GM04503 (cell line): ENCODE measurements at regions not wholly inside any gene's neighbourhood (a gene's known extent, or its start where the extent isn't known, plus 50 kb on each side); places are given as distances from the start of the nearest gene placed in this dataset.

Source experiments
- DNase-seq: peaks from one replicate; pipeline ENCODE4 v3.0.0-alpha.2; 2012; ENCODE audit warnings: low read depth

GRCh38 chr11:56932572-56933220, 56.0 kb upstream of the OR5AK2 start:
- peak; percentile 13 for DNase-seq

- no peak for DNase-seq
Measured at GRCh38 chr11:56923116-56923515, 65.6 kb upstream of the OR5AK2 start.

- no peak for DNase-seq
Measured at GRCh38 chr11:56922421-56922820, 66.3 kb upstream of the OR5AK2 start.

GRCh38 chr11:56917708-56918400, 70.9 kb upstream of the OR5AK2 start:
- no peak for DNase-seq

GRCh38 chr11:56916587-56916986, 72.1 kb upstream of the OR5AK2 start:
- no peak for DNase-seq

- no peak for DNase-seq
Measured at GRCh38 chr11:56916162-56916561, 72.6 kb upstream of the OR5AK2 start.

GRCh38 chr11:56911312-56911711, 77.4 kb upstream of the OR5AK2 start:
- no peak for DNase-seq

GRCh38 chr11:56910785-56911184, 77.9 kb upstream of the OR5AK2 start:
- no peak for DNase-seq

- no peak for DNase-seq
Measured at GRCh38 chr11:56910046-56910773, 78.5 kb upstream of the OR5AK2 start.

- no peak for DNase-seq
Measured at GRCh38 chr11:56909563-56909962, 79.2 kb upstream of the OR5AK2 start.

- DNase-seq: no peak
Measured at GRCh38 chr11:56909080-56909479, 79.6 kb upstream of the OR5AK2 start.

GRCh38 chr11:56906683-56907148, 82.0 kb upstream of the OR5AK2 start:
- no peak for DNase-seq

- DNase-seq: no peak
Measured at GRCh38 chr11:56905936-56906335, 82.8 kb upstream of the OR5AK2 start.

GRCh38 chr11:56905442-56905841, 83.3 kb upstream of the OR5AK2 start:
- no peak for DNase-seq

- no peak for DNase-seq
Measured at GRCh38 chr11:56898856-56899255, 89.9 kb upstream of the OR5AK2 start.

GRCh38 chr11:56890584-56891305, 98.0 kb upstream of the OR5AK2 start:
- DNase-seq: no peak

GRCh38 chr11:56889986-56890385, 98.7 kb upstream of the OR5AK2 start:
- no peak for DNase-seq

- no peak for DNase-seq
Measured at GRCh38 chr11:56887940-56888339, 100.8 kb upstream of the OR5AK2 start.

GRCh38 chr11:56886455-56886854, 102.3 kb upstream of the OR5AK2 start:
- DNase-seq: no peak

- DNase-seq: no peak
Measured at GRCh38 chr11:56885854-56886253, 102.9 kb upstream of the OR5AK2 start.

- DNase-seq: no peak
Measured at GRCh38 chr11:56885177-56885576, 103.5 kb upstream of the OR5AK2 start.

GRCh38 chr11:56883371-56883987, 105.2 kb upstream of the OR5AK2 start:
- no peak for DNase-seq
